Sigmoid colon (tissue), 4 donors: ENCODE measurements at regions not wholly inside any gene's neighbourhood (a gene's known extent, or its start where the extent isn't known, plus 50 kb on each side); places are given as distances from the start of the nearest gene placed in this dataset.

Experiments used
- CTCF ChIP-seq, 4 experiments: fragments of 450-650 bp in 3 of 4; fragments of 200-600 bp in 1 of 4; IDR thresholded peaks; one replicate each; pipeline ENCODE4 v1.5.1; 2016 to 2019; ENCODE audit warnings: antibody characterized with exemption in 4 of 4, mild to moderate bottlenecking in 3 of 4, moderate library complexity in 2 of 4
- POLR2A ChIP-seq, 2 donors: fragments of 450-650 bp; IDR thresholded peaks; one replicate each; pipeline ENCODE4 v1.6.1; 2016; ENCODE audit warnings: antibody characterized with exemption in 2 of 2, mild to moderate bottlenecking in 2 of 2, moderate library complexity in 2 of 2
- POLR2AphosphoS5 ChIP-seq, 4 donors: sonication (generic); formaldehyde crosslinking; IDR thresholded peaks; one replicate each; pipeline ENCODE4 v1.6.1; 2017; ENCODE audit warnings: antibody characterized with exemption in 4 of 4

- no peak for TF ChIP-seq CTCF (IDR thresholded peaks at IDR 0.05)
- no peak for TF ChIP-seq POLR2A (IDR thresholded peaks at IDR 0.05)
- no peak for TF ChIP-seq POLR2AphosphoS5 (IDR thresholded peaks at IDR 0.05)
Measured at GRCh38 chr19:23531976-23532375, 136.7 kb upstream of the ZNF91 start.
